PC-9 (cell line): ENCODE measurements at regions not wholly inside any gene's neighbourhood (a gene's known extent, or its start where the extent isn't known, plus 50 kb on each side); places are given as distances from the start of the nearest gene placed in this dataset.

ENCODE experiments used
- EZH2 ChIP-seq: fragments of 200-600 bp; sonication (generic); IDR thresholded peaks from 2 replicates; pipeline ENCODE4 v1.8.0; 2017; ENCODE audit warnings: antibody characterized with exemption, low read depth
- TF ChIP-seq, protein P1 (sequence below): fragments of 200-600 bp; sonication (generic); conservative IDR thresholded peaks from 2 replicates; pipeline ENCODE4 v1.6.1; 2017; ENCODE audit warnings: mixed run types, antibody characterized with exemption, mild to moderate bottlenecking, moderate library complexity

- no peak for TF ChIP-seq EZH2
- TF ChIP-seq, protein P1, sequence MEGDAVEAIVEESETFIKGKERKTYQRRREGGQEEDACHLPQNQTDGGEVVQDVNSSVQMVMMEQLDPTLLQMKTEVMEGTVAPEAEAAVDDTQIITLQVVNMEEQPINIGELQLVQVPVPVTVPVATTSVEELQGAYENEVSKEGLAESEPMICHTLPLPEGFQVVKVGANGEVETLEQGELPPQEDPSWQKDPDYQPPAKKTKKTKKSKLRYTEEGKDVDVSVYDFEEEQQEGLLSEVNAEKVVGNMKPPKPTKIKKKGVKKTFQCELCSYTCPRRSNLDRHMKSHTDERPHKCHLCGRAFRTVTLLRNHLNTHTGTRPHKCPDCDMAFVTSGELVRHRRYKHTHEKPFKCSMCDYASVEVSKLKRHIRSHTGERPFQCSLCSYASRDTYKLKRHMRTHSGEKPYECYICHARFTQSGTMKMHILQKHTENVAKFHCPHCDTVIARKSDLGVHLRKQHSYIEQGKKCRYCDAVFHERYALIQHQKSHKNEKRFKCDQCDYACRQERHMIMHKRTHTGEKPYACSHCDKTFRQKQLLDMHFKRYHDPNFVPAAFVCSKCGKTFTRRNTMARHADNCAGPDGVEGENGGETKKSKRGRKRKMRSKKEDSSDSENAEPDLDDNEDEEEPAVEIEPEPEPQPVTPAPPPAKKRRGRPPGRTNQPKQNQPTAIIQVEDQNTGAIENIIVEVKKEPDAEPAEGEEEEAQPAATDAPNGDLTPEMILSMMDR, result no peak
These were observed 128.7 kb downstream of the KLF12 start for GRCh38 chr13:74005320-74006157.
